Upper lobe of right lung (tissue), 1 donor: ENCODE measurements at regions not wholly inside any gene's neighbourhood (a gene's known extent, or its start where the extent isn't known, plus 50 kb on each side); places are given as distances from the start of the nearest gene placed in this dataset.

Source experiments
- ATAC-seq: fragments of 200-7000 bp; cut with Tn5 transposase; one replicate; pipeline ENCODE4 v1.9.1; 2020; ENCODE audit warnings: mild to moderate bottlenecking, moderate library complexity
- DNase-seq: peaks from one replicate; pipeline ENCODE4 v3.0.0-alpha.2; 2020
- H3K27ac ChIP-seq: fragments of 200-600 bp; one replicate; pipeline ENCODE4 v1.8.0; 2022
- H3K27me3 ChIP-seq: fragments of 200-600 bp; one replicate; pipeline ENCODE4 v1.8.0; 2022; ENCODE audit warnings: mild to moderate bottlenecking
- H3K36me3 ChIP-seq: fragments of 200-600 bp; one replicate; pipeline ENCODE4 v1.8.0; 2022
- H3K4me1 ChIP-seq: fragments of 200-600 bp; one replicate; pipeline ENCODE4 v1.8.0; 2022
- H3K4me3 ChIP-seq: fragments of 200-600 bp; one replicate; pipeline ENCODE4 v1.8.0; 2022; ENCODE audit warnings: mild to moderate bottlenecking
- H3K9me3 ChIP-seq: fragments of 200-600 bp; one replicate; pipeline ENCODE4 v1.8.0; 2022
- intact Hi-C: fragments of 100-400 bp; cut with DNase I; formaldehyde crosslinking; loops from one replicate; pipeline ENCODE4 v1.11.0; 2022
- TF ChIP-seq, protein P1 (sequence below): fragments of 200-600 bp; IDR thresholded peaks from one replicate; pipeline ENCODE4 v1.8.0; 2022; ENCODE audit warnings: antibody characterized with exemption
- donor health status: DM: no; HTN: yes; CAD: no; lungs with severe emphysema.

- TF ChIP-seq, protein P1, sequence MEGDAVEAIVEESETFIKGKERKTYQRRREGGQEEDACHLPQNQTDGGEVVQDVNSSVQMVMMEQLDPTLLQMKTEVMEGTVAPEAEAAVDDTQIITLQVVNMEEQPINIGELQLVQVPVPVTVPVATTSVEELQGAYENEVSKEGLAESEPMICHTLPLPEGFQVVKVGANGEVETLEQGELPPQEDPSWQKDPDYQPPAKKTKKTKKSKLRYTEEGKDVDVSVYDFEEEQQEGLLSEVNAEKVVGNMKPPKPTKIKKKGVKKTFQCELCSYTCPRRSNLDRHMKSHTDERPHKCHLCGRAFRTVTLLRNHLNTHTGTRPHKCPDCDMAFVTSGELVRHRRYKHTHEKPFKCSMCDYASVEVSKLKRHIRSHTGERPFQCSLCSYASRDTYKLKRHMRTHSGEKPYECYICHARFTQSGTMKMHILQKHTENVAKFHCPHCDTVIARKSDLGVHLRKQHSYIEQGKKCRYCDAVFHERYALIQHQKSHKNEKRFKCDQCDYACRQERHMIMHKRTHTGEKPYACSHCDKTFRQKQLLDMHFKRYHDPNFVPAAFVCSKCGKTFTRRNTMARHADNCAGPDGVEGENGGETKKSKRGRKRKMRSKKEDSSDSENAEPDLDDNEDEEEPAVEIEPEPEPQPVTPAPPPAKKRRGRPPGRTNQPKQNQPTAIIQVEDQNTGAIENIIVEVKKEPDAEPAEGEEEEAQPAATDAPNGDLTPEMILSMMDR: no peak
- no peak overlapping the region for H3K4me3 ChIP-seq
- no peak overlapping the region for H3K27ac ChIP-seq
- intact Hi-C loops: no loop called here
- H3K36me3 ChIP-seq: no peaks in the 10 kb centered on the region
- no peaks in the 10 kb centered on the region for H3K9me3 ChIP-seq
- DNase-seq: no peak
- ATAC-seq: no peak
- no peaks in the 10 kb centered on the region for H3K27me3 ChIP-seq
- no peaks in the 10 kb centered on the region for H3K4me1 ChIP-seq
Observed at GRCh38 chr13:79992111-79992510, 348.8 kb downstream of the SPRY2 start.

- no peak overlapping the region for H3K27ac ChIP-seq
- DNase-seq (no peak), ATAC-seq (no peak)
- H3K36me3 ChIP-seq: no peaks in the 10 kb centered on the region
- no peaks in the 10 kb centered on the region for H3K27me3 ChIP-seq
- H3K9me3 ChIP-seq: no peaks in the 10 kb centered on the region
- H3K4me3 ChIP-seq: no peak overlapping the region
- TF ChIP-seq, protein P1: no peak
- no peaks in the 10 kb centered on the region for H3K4me1 ChIP-seq
- intact Hi-C loops: no loop called here
Observed at GRCh38 chr13:79990048-79990447, 350.9 kb downstream of the SPRY2 start.

DNA sequence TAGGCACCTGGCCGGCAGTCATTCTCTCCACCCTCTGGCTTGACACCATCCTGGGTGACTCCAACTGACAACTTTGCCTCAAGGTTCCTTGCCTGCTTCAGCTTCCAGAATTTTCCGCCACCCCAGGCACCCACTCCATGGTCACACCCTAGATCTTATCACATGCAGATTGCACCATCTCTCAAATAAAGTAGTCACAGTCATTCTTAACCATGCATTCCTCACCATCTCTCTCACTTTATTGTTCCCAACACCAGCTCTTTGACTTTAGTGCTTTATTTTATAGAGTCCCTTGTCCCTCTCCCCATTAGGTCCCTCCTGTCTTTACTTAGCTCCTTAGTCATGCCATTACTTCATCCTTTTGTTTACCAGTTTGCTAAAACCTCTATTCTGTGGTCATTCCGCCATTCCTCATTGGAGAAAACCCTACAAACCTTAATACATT is 351.7 kb downstream of the SPRY2 start:
- no peaks in the 10 kb centered on the region for H3K9me3 ChIP-seq
- no peaks in the 10 kb centered on the region for H3K36me3 ChIP-seq
- intact Hi-C loops: no loop called here
- no peak for DNase-seq
- no peak for ATAC-seq
- H3K27me3 ChIP-seq: no peaks in the 10 kb centered on the region
- no peak overlapping the region for H3K4me3 ChIP-seq
- H3K27ac ChIP-seq: no peak overlapping the region
- no peaks in the 10 kb centered on the region for H3K4me1 ChIP-seq
- TF ChIP-seq, protein P1: no peak

- no peaks in the 10 kb centered on the region for H3K27me3 ChIP-seq
- no peak overlapping the region for H3K4me3 ChIP-seq
- no peak for DNase-seq
- H3K36me3 ChIP-seq: no peaks in the 10 kb centered on the region
- H3K9me3 ChIP-seq: no peaks in the 10 kb centered on the region
- intact Hi-C loops: no loop called here
- no peak for ATAC-seq
- H3K27ac ChIP-seq: no peak overlapping the region
- TF ChIP-seq, protein P1: no peak
- no peaks in the 10 kb centered on the region for H3K4me1 ChIP-seq
Observed at GRCh38 chr13:79988573-79988972, 352.4 kb downstream of the SPRY2 start.

- ATAC-seq: no peak
- DNase-seq: no peak
- intact Hi-C loops: no loop called here
- Histone ChIP-seq H3K27ac (no peak overlapping the region), H3K4me1 (no peaks in the 10 kb centered on the region), H3K4me3 (no peak overlapping the region), H3K36me3 (no peaks in the 10 kb centered on the region), H3K9me3 (no peaks in the 10 kb centered on the region), H3K27me3 (no peaks in the 10 kb centered on the region)
- TF ChIP-seq, protein P1: no peak
Observed at GRCh38 chr13:79987761-79988160, 353.2 kb downstream of the SPRY2 start.

- Histone ChIP-seq H3K9me3 (no peaks in the 10 kb centered on the region), H3K27ac (no peak overlapping the region), H3K36me3 (no peaks in the 10 kb centered on the region), H3K27me3 (no peaks in the 10 kb centered on the region), H3K4me1 (no peaks in the 10 kb centered on the region), H3K4me3 (no peak overlapping the region)
- TF ChIP-seq, protein P1: no peak
- DNase-seq (no peak), ATAC-seq (no peak)
- intact Hi-C loops: no loop called here
Observed at GRCh38 chr13:79987323-79987722, 353.6 kb downstream of the SPRY2 start.
